ENCODE measurements at regions not wholly inside any gene's neighbourhood (a gene's known extent, or its start where the extent isn't known, plus 50 kb on each side); places are given as distances from the start of the nearest gene placed in this dataset.

- no peaks in the 10 kb centered on the region for H3K36me3 ChIP-seq (ENCODE audit: control insufficient read depth, insufficient read depth, low read length)
- H4K8ac ChIP-seq (ENCODE audit: low read depth in 2 of 2, low read length in 2 of 2), result no peak overlapping the region
- peaks cover 8% of the 10 kb centered on the region for H3K4me1 ChIP-seq (ENCODE audit: control insufficient read depth, insufficient read depth, low read length)
- H4K91ac ChIP-seq (ENCODE audit: insufficient read depth, low read depth, low read length), result no peak overlapping the region
- no peak overlapping the region for H3K23ac ChIP-seq (ENCODE audit: low read depth, low read length)
- no peak overlapping the region for H2BK5ac ChIP-seq (ENCODE audit: low read depth, low read length, poor library complexity, severe bottlenecking)
- H2BK20ac ChIP-seq (ENCODE audit: low read depth, low read length), result no peak overlapping the region
- H3K9ac ChIP-seq (ENCODE audit: low read depth, low read length), result no peak overlapping the region
- POLR2A ChIA-PET (ENCODE audit: unreplicated experiment), result no interaction called here
- no peak overlapping the region for H3K4me3 ChIP-seq (ENCODE audit: insufficient read depth, low read depth, low read length)
- no peak overlapping the region for H4K5ac ChIP-seq (ENCODE audit: low read depth, low read length)
- in situ Hi-C loops (cut with MboI; ENCODE audit: low sequenced_read_pairs) (no loop called here), intact Hi-C loops (cut with micrococcal nuclease) (no loop called here), dilution Hi-C loops (cut with HindIII; ENCODE audit: low sequenced_read_pairs, unreplicated experiment) (no loop called here)
- no peak overlapping the region for H2BK15ac ChIP-seq (ENCODE audit: low read depth, low read length)
- ATAC-seq (ENCODE audit: low read depth), result no peak
- no peak overlapping the region for H2AK9ac ChIP-seq (replicated peaks; ENCODE audit: low read depth, low read length, poor library complexity)
- BruUV-seq (replicated peaks), result no TSS peak
- no peak overlapping the region for H2BK120ac ChIP-seq (ENCODE audit: low read depth, low read length)
- H3K27me3 ChIP-seq (ENCODE audit: control insufficient read depth, insufficient read depth, low read length), result no peaks in the 10 kb centered on the region
- no peak overlapping the region for H2AFZ ChIP-seq (replicated peaks; ENCODE audit: low read length, poor library complexity)
- no peak overlapping the region for H3K27ac ChIP-seq (ENCODE audit: insufficient read depth, low read length)
- H2AK5ac ChIP-seq (ENCODE audit: low read depth, low read length), result no peak overlapping the region
- 100% methylated on average over 1 of the region's 7 CpGs; no CpG with 5 or more reads in 1 of the 2 experiments for WGBS, 2 experiments (ENCODE audit: extremely low coverage in 2 of 2, insufficient read length in 1 of 2)
- H3K56ac ChIP-seq (ENCODE audit: extremely low read depth, insufficient read depth, low read length), result no peak overlapping the region
- no peak overlapping the region for H3K4ac ChIP-seq (ENCODE audit: low read depth, low read length)
- CTCF ChIA-PET, result no interaction called here
- H3K4me2 ChIP-seq (ENCODE audit: low read depth, low read length), result no peak overlapping the region
- no peaks in the 10 kb centered on the region for H3K9me3 ChIP-seq (ENCODE audit: control insufficient read depth, insufficient read depth, low read length)
- no peak overlapping the region for H3K14ac ChIP-seq (replicated peaks; ENCODE audit: low read depth, low read length)
- no peaks in the 10 kb centered on the region for H4K20me1 ChIP-seq (ENCODE audit: insufficient read depth, low read length)
- no peaks in the 10 kb centered on the region for H3K9me1 ChIP-seq (ENCODE audit: insufficient read depth, low read length)
- H3K79me1 ChIP-seq (ENCODE audit: low read depth in 1 of 2, low read length in 2 of 2), result no peaks in the 10 kb centered on the region
- DNase-seq, result no peak
- no peak overlapping the region for H3K18ac ChIP-seq (ENCODE audit: low read depth, low read length)
- TF ChIP-seq CHD1 (IDR thresholded peaks at IDR 0.05; ENCODE audit: low read depth, low read length), result no peak
- no peak for TF ChIP-seq USF2 (IDR thresholded peaks at IDR 0.05; ENCODE audit: low read depth, low read length)
- TF ChIP-seq FOS (IDR thresholded peaks at IDR 0.05; ENCODE audit: low read depth, low read length), result no peak
- no peak for TF ChIP-seq ELK1 (IDR thresholded peaks at IDR 0.05; ENCODE audit: borderline replicate concordance, low read depth, low read length)
- TF ChIP-seq SMC3 (IDR thresholded peaks at IDR 0.05; ENCODE audit: low read depth, low read length), result no peak
- TF ChIP-seq RFX5 (IDR thresholded peaks at IDR 0.05; ENCODE audit: low read depth, low read length), result no peak
- TF ChIP-seq MXI1 (IDR thresholded peaks at IDR 0.05; ENCODE audit: borderline replicate concordance, low read depth, low read length), result no peak
- no peak for TF ChIP-seq RAD21 (IDR thresholded peaks at IDR 0.05; ENCODE audit: low read length)
- TF ChIP-seq NFE2L2 (IDR thresholded peaks at IDR 0.05; ENCODE audit: low read depth, low read length), result no peak
Measured at GRCh38 chr6:22788038-22788437, 218.7 kb downstream of the HDGFL1 start.
